ENCODE measurements at regions not wholly inside any gene's neighbourhood (a gene's known extent, or its start where the extent isn't known, plus 50 kb on each side); places are given as distances from the start of the nearest gene placed in this dataset.

- CTCF ChIA-PET: no interaction called here
These were observed 77.3 kb upstream of the TMEM47 start for GRCh38 chrX:34734383-34734782.

More at GRCh38 chrX:34734383-34734782, 77.3 kb upstream of the TMEM47 start:
- Histone ChIP-seq H3K4me3 (replicated peaks in 1 of 3; ENCODE audit: insufficient read depth in 1 of 3, low read depth in 1 of 3, low read length in 3 of 3) (no peak overlapping the region), H3K4me1 (ENCODE audit: control insufficient read depth, extremely low read depth, insufficient read depth, low read length) (no peaks in the 10 kb centered on the region), H3K27me3 (ENCODE audit: control insufficient read depth in 2 of 2, insufficient read depth in 2 of 2, low read length in 2 of 2) (no peaks in the 10 kb centered on the region), H4K20me1 (replicated peaks; ENCODE audit: control insufficient read depth, extremely low read depth, insufficient read depth, low read length) (no peaks in the 10 kb centered on the region), H3K79me2 (ENCODE audit: control insufficient read depth, insufficient read depth, low read length) (no peaks in the 10 kb centered on the region), H3K27ac (ENCODE audit: insufficient read depth, low read depth, low read length) (no peak overlapping the region), H3K4me2 (ENCODE audit: insufficient read depth, low read length) (no peak overlapping the region), H3K9me1 (replicated peaks; ENCODE audit: control insufficient read depth, extremely low read depth, insufficient read depth, low read length) (no peaks in the 10 kb centered on the region), H3K9me3 (replicated peaks; ENCODE audit: control insufficient read depth, insufficient read depth, low read length) (no peaks in the 10 kb centered on the region), H2AFZ (ENCODE audit: low read depth, low read length) (no peak overlapping the region), H3K9ac (replicated peaks; ENCODE audit: extremely low read depth, insufficient read depth, low read length) (no peak overlapping the region), H3K36me3 (ENCODE audit: control insufficient read depth in 2 of 2, extremely low read depth in 1 of 2, insufficient read depth in 2 of 2, low read length in 2 of 2) (no peaks in the 10 kb centered on the region)
- no peak for TF ChIP-seq POLR2AphosphoS5 (IDR thresholded peaks at IDR 0.05; ENCODE audit: insufficient read depth, low read depth, low read length)
- TF ChIP-seq, protein P1, sequence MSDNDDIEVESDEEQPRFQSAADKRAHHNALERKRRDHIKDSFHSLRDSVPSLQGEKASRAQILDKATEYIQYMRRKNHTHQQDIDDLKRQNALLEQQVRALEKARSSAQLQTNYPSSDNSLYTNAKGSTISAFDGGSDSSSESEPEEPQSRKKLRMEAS (IDR thresholded peaks at IDR 0.05; ENCODE audit: insufficient read depth, insufficient read length): no peak
- TF ChIP-seq EZH2 (IDR thresholded peaks at IDR 0.05; ENCODE audit: borderline replicate concordance, low read depth, low read length, severe bottlenecking): no peak
- no peak for TF ChIP-seq FOS (IDR thresholded peaks at IDR 0.05; ENCODE audit: borderline replicate concordance, insufficient read depth, low read length)
- TF ChIP-seq MYC (IDR thresholded peaks at IDR 0.05; ENCODE audit: low read depth, low read length): no peak
- TF ChIP-seq GATA2 (IDR thresholded peaks at IDR 0.05; ENCODE audit: insufficient read depth, insufficient read length, low read depth, low read length): no peak
- TF ChIP-seq CTCF (IDR thresholded peaks at IDR 0.05; ENCODE audit: extremely low read depth in 1 of 2, insufficient read depth in 1 of 2, low read depth in 1 of 2, low read length in 2 of 2): no peak
- TF ChIP-seq POLR2A (IDR thresholded peaks at IDR 0.05; ENCODE audit: low read depth, low read length): no peak
- TF ChIP-seq JUN (IDR thresholded peaks at IDR 0.05; ENCODE audit: borderline replicate concordance, insufficient read depth, insufficient read length, low read depth): no peak
- POLR2A ChIA-PET: no interaction called here
- dilution Hi-C loops (cut with MboI; ENCODE audit: extremely low pct_ligation_motif_present, low sequenced_read_pairs) (no loop called here), intact Hi-C loops (cut with micrococcal nuclease) (no loop called here)
- DNase-seq (ENCODE audit: low read depth, low spot score) (no peak), FAIRE-seq (no peak)
- BruUV-seq (replicated peaks): no TSS peak

Measured in endothelial cell of umbilical vein (primary cell).